ENCODE measurements at regions not wholly inside any gene's neighbourhood (a gene's known extent, or its start where the extent isn't known, plus 50 kb on each side); places are given as distances from the start of the nearest gene placed in this dataset.

DNA sequence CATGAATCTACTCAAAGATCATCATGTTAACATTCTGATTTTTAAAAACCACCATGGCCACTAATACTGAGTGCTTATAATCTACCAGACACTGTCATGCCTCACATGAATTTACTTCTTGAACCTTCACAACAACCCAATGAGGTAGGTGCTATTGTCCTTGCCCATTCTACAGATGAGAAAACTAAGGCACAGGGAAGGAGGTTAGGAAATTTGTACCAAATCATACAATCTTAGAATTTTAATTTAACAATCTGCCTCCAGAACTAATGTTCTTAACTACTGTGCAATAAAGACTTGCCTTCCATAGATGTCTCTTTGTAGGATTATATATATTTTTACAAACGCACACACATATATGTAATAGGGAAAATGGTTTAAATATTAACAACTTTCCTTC, 269.5 kb downstream of the ALDH8A1 start:
- Histone ChIP-seq H2BK12ac (ENCODE audit: low read length in 2 of 2) (no peak overlapping the region), H3K18ac (ENCODE audit: low read depth in 1 of 2, low read length in 2 of 2) (no peak overlapping the region), H3K4me1 (ENCODE audit: control insufficient read depth, insufficient read depth, low read depth, low read length) (peaks cover 13% of the 10 kb centered on the region), H3K9me3 (ENCODE audit: control insufficient read depth, low read length) (no peaks in the 10 kb centered on the region), H3K27ac (ENCODE audit: low read length, poor library complexity, severe bottlenecking) (no peak overlapping the region), H4K91ac (ENCODE audit: low read length) (no peak overlapping the region), H3K79me1 (replicated peaks; ENCODE audit: low read length, poor library complexity, severe bottlenecking) (no peaks in the 10 kb centered on the region), H3K4ac (ENCODE audit: low read depth in 1 of 2, low read length in 2 of 2) (no peak overlapping the region), H3K27me3 (ENCODE audit: control insufficient read depth in 1 of 2, insufficient read depth in 1 of 2, low read length in 2 of 2) (no peaks in the 10 kb centered on the region), H2BK120ac (ENCODE audit: low read depth, low read length) (no peak overlapping the region), H2BK15ac (ENCODE audit: low read depth, poor library complexity, severe bottlenecking) (no peak overlapping the region), H3K14ac (ENCODE audit: low read length in 2 of 2) (no peak overlapping the region), H2AK5ac (ENCODE audit: low read length, severe bottlenecking) (no peak overlapping the region), H4K8ac (ENCODE audit: low read length) (no peak overlapping the region), H3K23ac (ENCODE audit: low read length in 2 of 2) (no peak overlapping the region), H3K9ac (ENCODE audit: low read length) (no peak overlapping the region), H3K4me3 (ENCODE audit: insufficient read depth in 1 of 2, low read depth in 1 of 2, low read length in 2 of 2) (no peak overlapping the region), H2AFZ (ENCODE audit: low read depth, low read length) (no peak overlapping the region), H2BK5ac (ENCODE audit: low read depth, low read length, poor library complexity, severe bottlenecking) (no peak overlapping the region), H3K4me2 (ENCODE audit: low read length, poor library complexity, severe bottlenecking) (no peak overlapping the region), H3K36me3 (ENCODE audit: control insufficient read depth in 1 of 2, insufficient read depth in 2 of 2, low read depth in 1 of 2, low read length in 2 of 2) (no peaks in the 10 kb centered on the region)
- DNase-seq: no peak
- WGBS: no CpG with 5 or more reads among the region's 1 CpG

- Histone ChIP-seq H3K14ac (ENCODE audit: low read length in 2 of 2) (no peak overlapping the region), H3K9ac (ENCODE audit: low read length) (no peak overlapping the region), H4K91ac (ENCODE audit: low read length) (no peak overlapping the region), H3K4me2 (ENCODE audit: low read length, poor library complexity, severe bottlenecking) (no peak overlapping the region), H2BK12ac (ENCODE audit: low read length in 2 of 2) (no peak overlapping the region), H2AFZ (ENCODE audit: low read depth, low read length) (no peak overlapping the region), H3K4me3 (ENCODE audit: insufficient read depth in 1 of 2, low read depth in 1 of 2, low read length in 2 of 2) (no peak overlapping the region), H3K18ac (ENCODE audit: low read depth in 1 of 2, low read length in 2 of 2) (no peak overlapping the region), H3K27ac (ENCODE audit: low read length, poor library complexity, severe bottlenecking) (no peak overlapping the region), H3K23ac (ENCODE audit: low read length in 2 of 2) (no peak overlapping the region), H3K79me1 (replicated peaks; ENCODE audit: low read length, poor library complexity, severe bottlenecking) (no peaks in the 10 kb centered on the region), H2BK5ac (ENCODE audit: low read depth, low read length, poor library complexity, severe bottlenecking) (no peak overlapping the region), H3K36me3 (ENCODE audit: control insufficient read depth in 1 of 2, insufficient read depth in 2 of 2, low read depth in 1 of 2, low read length in 2 of 2) (no peaks in the 10 kb centered on the region), H3K4me1 (ENCODE audit: control insufficient read depth, insufficient read depth, low read depth, low read length) (peaks cover 13% of the 10 kb centered on the region), H3K27me3 (ENCODE audit: control insufficient read depth in 1 of 2, insufficient read depth in 1 of 2, low read length in 2 of 2) (no peaks in the 10 kb centered on the region), H3K4ac (ENCODE audit: low read depth in 1 of 2, low read length in 2 of 2) (no peak overlapping the region), H2AK5ac (ENCODE audit: low read length, severe bottlenecking) (peak overlapping the region; percentile 16), H3K9me3 (ENCODE audit: control insufficient read depth, low read length) (no peaks in the 10 kb centered on the region), H2BK120ac (ENCODE audit: low read depth, low read length) (no peak overlapping the region), H2BK15ac (ENCODE audit: low read depth, poor library complexity, severe bottlenecking) (no peak overlapping the region), H4K8ac (ENCODE audit: low read length) (no peak overlapping the region)
- no peak for DNase-seq
- 91% methylated on average over 3 of the region's 3 CpGs for WGBS
Measured at GRCh38 chr6:134680021-134680420, 269.9 kb downstream of the ALDH8A1 start.

DNA sequence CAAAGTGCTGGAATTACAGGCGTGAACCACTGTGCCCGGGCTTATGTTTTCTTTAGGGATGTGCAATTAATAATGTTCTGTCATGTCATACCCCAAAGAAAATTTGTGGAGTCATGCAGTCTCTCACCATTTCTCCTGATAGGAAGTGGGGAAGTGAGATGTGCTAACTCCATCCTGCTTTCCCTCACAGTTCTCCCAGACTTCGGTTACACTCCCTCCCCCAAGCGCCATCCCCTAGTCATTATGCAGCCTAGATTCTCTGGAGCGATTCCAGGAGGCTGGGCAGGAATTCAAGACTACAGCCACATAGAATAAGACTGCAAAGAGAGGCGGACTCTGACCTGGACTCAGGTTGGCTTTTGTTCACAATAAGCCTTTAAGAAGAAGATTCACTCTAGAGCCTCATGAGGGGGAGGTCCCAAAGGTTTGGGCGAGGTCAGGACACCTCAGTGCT, 271.4 kb downstream of the ALDH8A1 start:
- Histone ChIP-seq H3K79me1 (replicated peaks; ENCODE audit: low read length, poor library complexity, severe bottlenecking) (no peaks in the 10 kb centered on the region), H3K36me3 (ENCODE audit: control insufficient read depth in 1 of 2, insufficient read depth in 2 of 2, low read depth in 1 of 2, low read length in 2 of 2) (no peaks in the 10 kb centered on the region), H3K4me2 (ENCODE audit: low read length, poor library complexity, severe bottlenecking) (no peak overlapping the region), H3K9ac (ENCODE audit: low read length) (no peak overlapping the region), H2BK12ac (ENCODE audit: low read length in 2 of 2) (peak overlapping the region in 1 of 2 experiments; percentile 18), H3K18ac (ENCODE audit: low read depth in 1 of 2, low read length in 2 of 2) (no peak overlapping the region), H4K8ac (ENCODE audit: low read length) (no peak overlapping the region), H2AFZ (ENCODE audit: low read depth, low read length) (no peak overlapping the region), H3K4ac (ENCODE audit: low read depth in 1 of 2, low read length in 2 of 2) (no peak overlapping the region), H4K91ac (ENCODE audit: low read length) (no peak overlapping the region), H3K4me3 (ENCODE audit: insufficient read depth in 1 of 2, low read depth in 1 of 2, low read length in 2 of 2) (no peak overlapping the region), H2BK120ac (ENCODE audit: low read depth, low read length) (no peak overlapping the region), H3K27ac (ENCODE audit: low read length, poor library complexity, severe bottlenecking) (peak overlapping the region; percentile 100), H3K4me1 (ENCODE audit: control insufficient read depth, insufficient read depth, low read depth, low read length) (peaks cover 13% of the 10 kb centered on the region), H3K9me3 (ENCODE audit: control insufficient read depth, low read length) (no peaks in the 10 kb centered on the region), H3K27me3 (ENCODE audit: control insufficient read depth in 1 of 2, insufficient read depth in 1 of 2, low read length in 2 of 2) (no peaks in the 10 kb centered on the region), H2AK5ac (ENCODE audit: low read length, severe bottlenecking) (peak overlapping the region; percentile 66), H2BK15ac (ENCODE audit: low read depth, poor library complexity, severe bottlenecking) (no peak overlapping the region), H2BK5ac (ENCODE audit: low read depth, low read length, poor library complexity, severe bottlenecking) (peak overlapping the region; percentile 75), H3K14ac (ENCODE audit: low read length in 2 of 2) (no peak overlapping the region), H3K23ac (ENCODE audit: low read length in 2 of 2) (no peak overlapping the region)
- 96% methylated on average over 5 of the region's 7 CpGs for WGBS
- DNase-seq: peak; percentile 19

DNA sequence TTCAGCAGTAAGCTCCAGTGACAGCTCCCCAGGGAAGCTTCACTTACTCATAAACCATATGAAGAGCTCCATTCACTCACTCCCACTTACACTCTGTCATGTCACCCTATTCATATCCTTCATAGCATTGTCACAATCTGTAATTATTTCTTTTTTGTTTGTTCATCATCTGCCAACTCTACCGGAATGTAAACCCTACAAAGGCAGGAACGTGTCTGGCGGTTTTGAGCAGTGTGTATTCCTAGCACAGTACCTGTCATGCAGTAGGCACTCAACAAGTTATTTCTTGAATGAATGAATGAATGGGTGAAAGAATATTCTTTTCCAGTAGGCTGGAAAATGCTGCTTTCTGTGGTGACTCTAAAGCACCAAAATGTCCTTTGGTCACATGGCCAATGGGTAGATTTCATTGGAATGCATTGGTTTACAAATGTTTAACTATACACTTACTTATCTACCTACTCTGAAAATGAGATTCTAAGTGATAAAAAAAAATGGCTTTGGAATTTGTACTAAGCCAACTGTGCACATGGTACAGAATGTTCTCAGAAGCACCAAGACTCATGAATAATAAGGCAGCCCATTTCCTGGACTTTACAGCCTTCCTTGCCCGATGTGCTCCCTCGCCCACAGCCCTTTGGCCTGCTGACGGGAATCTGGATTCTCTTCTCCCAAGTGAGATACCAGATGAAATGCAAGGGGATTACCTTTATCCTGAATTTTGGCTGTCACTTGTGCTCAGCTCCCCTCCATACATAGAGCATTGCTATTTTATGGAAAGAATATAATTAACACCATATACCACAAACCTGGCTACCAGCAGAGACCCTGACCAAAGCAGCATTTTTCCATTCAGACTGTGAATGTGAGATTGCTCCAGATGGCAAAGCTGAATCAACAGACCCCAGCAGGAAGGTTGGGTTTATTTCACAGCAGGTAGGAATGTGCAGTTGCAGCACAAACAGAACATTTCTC, 273.3 kb downstream of the ALDH8A1 start:
- peaks cover 16% of the 10 kb centered on the region for H3K4me1 ChIP-seq (ENCODE audit: control insufficient read depth, insufficient read depth, low read depth, low read length)
- H4K8ac ChIP-seq (ENCODE audit: low read length): no peak overlapping the region
- no peaks in the 10 kb centered on the region for H3K9me3 ChIP-seq (ENCODE audit: control insufficient read depth, low read length)
- H3K9ac ChIP-seq (ENCODE audit: low read length): no peak overlapping the region
- H2BK15ac ChIP-seq (ENCODE audit: low read depth, poor library complexity, severe bottlenecking): no peak overlapping the region
- H2AFZ ChIP-seq (ENCODE audit: low read depth, low read length): no peak overlapping the region
- H3K79me1 ChIP-seq (replicated peaks; ENCODE audit: low read length, poor library complexity, severe bottlenecking): no peaks in the 10 kb centered on the region
- H3K27ac ChIP-seq (ENCODE audit: low read length, poor library complexity, severe bottlenecking): peak overlapping the region; percentile 100
- H3K4me3 ChIP-seq (ENCODE audit: insufficient read depth in 1 of 2, low read depth in 1 of 2, low read length in 2 of 2): no peak overlapping the region
- H2BK5ac ChIP-seq (ENCODE audit: low read depth, low read length, poor library complexity, severe bottlenecking): peak overlapping the region; percentile 97
- DNase-seq: peak; percentile 24
- H3K4ac ChIP-seq (ENCODE audit: low read depth in 1 of 2, low read length in 2 of 2): no peak overlapping the region
- peak overlapping the region; percentile 87 for H2AK5ac ChIP-seq (ENCODE audit: low read length, severe bottlenecking)
- H3K14ac ChIP-seq (ENCODE audit: low read length in 2 of 2): no peak overlapping the region
- WGBS: 84% methylated on average over 6 of the region's 6 CpGs
- no peak overlapping the region for H3K18ac ChIP-seq (ENCODE audit: low read depth in 1 of 2, low read length in 2 of 2)
- peak overlapping the region; percentile 10 for H3K4me2 ChIP-seq (ENCODE audit: low read length, poor library complexity, severe bottlenecking)
- no peak overlapping the region for H4K91ac ChIP-seq (ENCODE audit: low read length)
- H2BK12ac ChIP-seq (ENCODE audit: low read length in 2 of 2): peak overlapping the region in 1 of 2 experiments; percentile 43
- no peak overlapping the region for H3K23ac ChIP-seq (ENCODE audit: low read length in 2 of 2)
- no peaks in the 10 kb centered on the region for H3K36me3 ChIP-seq (ENCODE audit: control insufficient read depth in 1 of 2, insufficient read depth in 2 of 2, low read depth in 1 of 2, low read length in 2 of 2)
- no peak overlapping the region for H2BK120ac ChIP-seq (ENCODE audit: low read depth, low read length)
- no peaks in the 10 kb centered on the region for H3K27me3 ChIP-seq (ENCODE audit: control insufficient read depth in 1 of 2, insufficient read depth in 1 of 2, low read length in 2 of 2)

Measured in mesenchymal stem cell (in vitro differentiated cells and primary cell).